Sigmoid colon (tissue), 6 donors: ENCODE measurements at regions not wholly inside any gene's neighbourhood (a gene's known extent, or its start where the extent isn't known, plus 50 kb on each side); places are given as distances from the start of the nearest gene placed in this dataset.

Experiments used
- DNase-seq: peaks from one replicate; pipeline ENCODE4 v3.0.0-alpha.2; 2019
- H3K27ac ChIP-seq, 4 donors: fragments of 200-600 bp; sonication (generic); one replicate each; pipeline ENCODE4 v1.5.1; 2016 to 2019; ENCODE audit warnings: mild to moderate bottlenecking in 1 of 4
- H3K27me3 ChIP-seq, 3 donors: fragments of 200-600 bp; sonication (generic); one replicate each; pipeline ENCODE4 v1.5.1; 2019; ENCODE audit warnings: mild to moderate bottlenecking in 1 of 3
- H3K36me3 ChIP-seq, 4 donors: fragments of 200-600 bp; sonication (generic); one replicate each; pipeline ENCODE4 v1.5.1; 2016 to 2019
- H3K4me1 ChIP-seq, 4 donors: fragments of 200-600 bp; sonication (generic); one replicate each; pipeline ENCODE4 v1.5.1; 2017 to 2019
- H3K4me3 ChIP-seq, 4 donors: fragments of 200-600 bp; sonication (generic); one replicate each; pipeline ENCODE4 v1.5.1; 2017 to 2019; ENCODE audit warnings: mild to moderate bottlenecking in 2 of 4, moderate library complexity in 1 of 4
- H3K9me3 ChIP-seq, 4 donors: fragments of 200-600 bp in 3 of 4; sonication (generic) in 3 of 4; one replicate each; pipeline versions ENCODE4 v1.5.1 to v1.6.1; 2013 to 2019
- EP300 ChIP-seq, 4 donors: sonication (generic); formaldehyde crosslinking; IDR thresholded peaks; one replicate each; pipeline ENCODE4 v1.6.1; 2017; ENCODE audit warnings: antibody characterized with exemption in 4 of 4
- POLR2A ChIP-seq, 2 donors: fragments of 450-650 bp; IDR thresholded peaks; one replicate each; pipeline ENCODE4 v1.6.1; 2016; ENCODE audit warnings: antibody characterized with exemption in 2 of 2, mild to moderate bottlenecking in 2 of 2, moderate library complexity in 2 of 2
- POLR2AphosphoS5 ChIP-seq, 4 donors: sonication (generic); formaldehyde crosslinking; IDR thresholded peaks; one replicate each; pipeline ENCODE4 v1.6.1; 2017; ENCODE audit warnings: antibody characterized with exemption in 4 of 4
- WGBS, 2 donors: extraction: QIAGEN DNeasy Blood & Tissue Kit; methylation state at CpG; one replicate each; pipeline ENCODE4 v1.1.7; 2013; 5-methylcytosine and 5-hydroxymethylcytosine counted together
- intact Hi-C: fragments of 100-400 bp; cut with DNase I; formaldehyde crosslinking; loops from one replicate; pipeline ENCODE4 v1.15.1; 2023
- TF ChIP-seq, protein P1 (sequence below), 4 experiments: fragments of 450-650 bp in 3 of 4; fragments of 200-600 bp in 1 of 4; IDR thresholded peaks; one replicate each; pipeline ENCODE4 v1.5.1; 2016 to 2019; ENCODE audit warnings: antibody characterized with exemption in 4 of 4, mild to moderate bottlenecking in 3 of 4, moderate library complexity in 2 of 4
- donor health status: healthy with polysubstance abuse.
- donor health status: healthy.

DNA sequence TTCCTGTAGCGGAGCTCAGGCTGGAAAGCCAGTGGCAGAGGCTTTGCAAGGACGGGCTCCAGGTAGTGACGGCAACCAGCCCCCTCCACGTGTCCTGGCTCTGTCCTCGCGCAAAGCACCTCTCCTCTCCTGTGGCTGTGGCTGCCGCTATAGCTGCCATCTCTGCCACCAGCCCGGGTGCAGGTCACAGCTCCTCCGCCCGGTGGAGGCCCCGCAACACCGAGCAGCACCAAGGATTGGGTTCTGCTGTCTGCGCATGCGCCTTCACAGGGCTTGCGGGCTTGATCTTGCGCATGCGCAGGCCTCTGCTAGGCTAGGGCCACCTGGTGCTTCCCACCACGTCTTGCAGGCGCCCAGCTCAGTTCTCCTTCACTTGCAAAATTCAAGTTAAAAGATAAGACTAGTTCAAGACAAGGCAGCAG, 625.4 kb downstream of the QKI start:
- no peaks in the 10 kb centered on the region for H3K27me3 ChIP-seq
- TF ChIP-seq POLR2A (IDR thresholded peaks at IDR 0.05) (no peak), POLR2AphosphoS5 (IDR thresholded peaks at IDR 0.05) (no peak), EP300 (IDR thresholded peaks at IDR 0.05) (no peak)
- TF ChIP-seq, protein P1, sequence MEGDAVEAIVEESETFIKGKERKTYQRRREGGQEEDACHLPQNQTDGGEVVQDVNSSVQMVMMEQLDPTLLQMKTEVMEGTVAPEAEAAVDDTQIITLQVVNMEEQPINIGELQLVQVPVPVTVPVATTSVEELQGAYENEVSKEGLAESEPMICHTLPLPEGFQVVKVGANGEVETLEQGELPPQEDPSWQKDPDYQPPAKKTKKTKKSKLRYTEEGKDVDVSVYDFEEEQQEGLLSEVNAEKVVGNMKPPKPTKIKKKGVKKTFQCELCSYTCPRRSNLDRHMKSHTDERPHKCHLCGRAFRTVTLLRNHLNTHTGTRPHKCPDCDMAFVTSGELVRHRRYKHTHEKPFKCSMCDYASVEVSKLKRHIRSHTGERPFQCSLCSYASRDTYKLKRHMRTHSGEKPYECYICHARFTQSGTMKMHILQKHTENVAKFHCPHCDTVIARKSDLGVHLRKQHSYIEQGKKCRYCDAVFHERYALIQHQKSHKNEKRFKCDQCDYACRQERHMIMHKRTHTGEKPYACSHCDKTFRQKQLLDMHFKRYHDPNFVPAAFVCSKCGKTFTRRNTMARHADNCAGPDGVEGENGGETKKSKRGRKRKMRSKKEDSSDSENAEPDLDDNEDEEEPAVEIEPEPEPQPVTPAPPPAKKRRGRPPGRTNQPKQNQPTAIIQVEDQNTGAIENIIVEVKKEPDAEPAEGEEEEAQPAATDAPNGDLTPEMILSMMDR (IDR thresholded peaks at IDR 0.05): no peak
- 82 to 86% methylated on average over 19 of the region's 19 CpGs for WGBS, 2 donors
- H3K36me3 ChIP-seq: no peaks in the 10 kb centered on the region
- no peaks in the 10 kb centered on the region for H3K4me1 ChIP-seq
- peak overlapping the region in 1 of 4 donors; percentile 16 for H3K4me3 ChIP-seq
- intact Hi-C loops: no loop called here
- no peak overlapping the region for H3K27ac ChIP-seq
- H3K9me3 ChIP-seq: no peaks in the 10 kb centered on the region
- peak; percentile 70 for DNase-seq

DNA sequence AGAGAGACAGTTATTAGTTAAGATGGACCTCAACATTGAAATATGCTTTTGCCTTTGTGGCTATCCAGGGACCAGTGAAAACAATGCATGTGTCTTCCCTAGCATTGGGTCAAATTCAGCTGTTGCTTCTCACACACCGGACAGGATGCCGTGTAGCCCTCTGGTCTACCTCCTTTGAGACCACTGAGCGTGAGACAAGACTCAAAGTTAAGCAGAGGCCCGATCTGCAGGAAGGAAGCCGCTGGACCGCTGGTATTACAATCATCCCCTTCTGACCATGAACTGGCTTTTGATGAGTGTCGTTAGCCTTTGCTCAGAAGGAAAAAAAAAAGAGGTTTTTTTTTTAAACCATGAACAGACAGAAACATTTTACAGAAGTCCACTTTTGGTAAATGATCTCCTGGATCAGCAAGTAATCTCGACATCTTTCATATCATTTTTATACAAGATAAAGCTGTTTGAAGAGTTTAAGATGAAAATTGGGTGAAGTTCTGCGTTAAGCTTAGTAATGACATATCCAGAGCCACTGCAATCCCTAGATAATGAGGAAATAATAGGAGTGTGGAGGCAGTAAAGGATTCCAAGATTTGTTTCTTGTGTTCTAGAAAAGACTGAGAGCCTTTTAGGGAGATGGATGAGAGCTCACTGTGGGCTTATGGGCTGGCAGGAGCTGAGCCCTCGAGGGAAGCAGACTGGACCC, 622.8 kb downstream of the QKI start:
- DNase-seq: no peak
- Histone ChIP-seq H3K4me3 (no peak overlapping the region), H3K27ac (no peak overlapping the region), H3K27me3 (no peaks in the 10 kb centered on the region), H3K4me1 (no peaks in the 10 kb centered on the region), H3K36me3 (no peaks in the 10 kb centered on the region), H3K9me3 (no peaks in the 10 kb centered on the region)
- WGBS, 2 donors: 67 to 70% methylated on average over 10 of the region's 10 CpGs
- intact Hi-C loops: no loop called here
- TF ChIP-seq EP300 (IDR thresholded peaks at IDR 0.05) (no peak), POLR2AphosphoS5 (IDR thresholded peaks at IDR 0.05) (no peak), POLR2A (IDR thresholded peaks at IDR 0.05) (no peak)
- TF ChIP-seq, protein P1 (IDR thresholded peaks at IDR 0.05): no peak

DNA sequence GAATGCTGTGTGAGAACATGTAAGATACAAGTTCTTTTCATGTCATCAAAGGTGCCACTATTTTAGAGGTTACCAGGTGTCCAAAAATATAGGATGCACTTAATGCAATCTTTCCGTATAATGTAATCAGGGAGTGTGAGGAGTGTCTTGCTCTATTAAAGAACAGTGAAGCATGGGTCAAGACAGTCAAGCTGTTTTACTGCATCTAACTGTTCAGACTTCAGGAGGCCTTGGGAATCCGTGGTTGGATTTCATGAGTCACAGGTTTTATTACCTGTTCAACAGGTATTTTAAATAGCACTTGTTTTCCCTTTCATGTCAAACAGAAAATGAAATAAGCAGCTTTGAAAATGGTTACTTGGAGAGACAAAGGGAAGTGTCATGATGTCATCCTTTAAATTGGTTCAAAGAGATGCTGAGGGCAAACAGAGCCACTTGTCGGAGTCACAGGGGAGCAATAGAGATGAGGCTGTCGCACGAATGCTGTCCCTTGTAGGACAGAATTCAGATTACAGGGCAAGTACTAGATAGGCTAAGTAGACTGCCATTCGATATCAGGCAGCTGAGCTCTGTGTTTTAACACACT, 621.5 kb downstream of the QKI start:
- DNase-seq: no peak
- Histone ChIP-seq H3K4me1 (no peaks in the 10 kb centered on the region), H3K27me3 (no peaks in the 10 kb centered on the region), H3K36me3 (no peaks in the 10 kb centered on the region), H3K27ac (no peak overlapping the region), H3K9me3 (no peaks in the 10 kb centered on the region), H3K4me3 (no peak overlapping the region)
- 46 to 65% methylated on average over 6 of the region's 6 CpGs for WGBS, 2 donors
- intact Hi-C loops: no loop called here
- TF ChIP-seq EP300 (IDR thresholded peaks at IDR 0.05) (no peak), POLR2A (IDR thresholded peaks at IDR 0.05) (no peak)

DNA sequence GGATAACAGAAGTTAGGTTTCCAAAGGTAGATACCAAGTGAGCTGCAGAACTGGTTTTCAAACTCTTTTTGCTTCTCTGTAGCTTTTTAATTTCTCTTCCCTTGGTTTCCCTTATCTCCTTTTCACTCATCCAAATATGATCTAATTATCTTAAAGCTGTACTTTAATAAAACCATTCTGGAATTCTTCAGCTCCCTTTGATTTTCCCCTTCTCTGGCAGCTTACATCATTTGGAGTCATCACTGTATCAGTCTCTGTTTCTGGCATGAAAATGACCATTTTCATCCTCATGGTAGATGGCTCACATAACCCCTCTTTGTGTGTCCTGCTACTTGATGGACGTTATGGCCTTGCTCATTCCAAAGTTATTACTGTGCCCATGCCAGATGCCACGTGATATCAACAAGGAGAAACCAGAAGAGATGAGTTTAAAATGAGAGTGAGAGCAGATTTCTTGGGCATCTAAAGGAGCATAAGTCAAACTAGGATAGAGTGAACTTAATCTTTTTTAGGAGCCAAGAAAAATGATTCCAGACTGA, 620.2 kb downstream of the QKI start:
- H3K4me3 ChIP-seq: no peak overlapping the region
- TF ChIP-seq POLR2AphosphoS5 (IDR thresholded peaks at IDR 0.05) (no peak), POLR2A (IDR thresholded peaks at IDR 0.05) (no peak), EP300 (IDR thresholded peaks at IDR 0.05) (no peak)
- TF ChIP-seq, protein P1 (IDR thresholded peaks at IDR 0.05): no peak
- H3K36me3 ChIP-seq: no peaks in the 10 kb centered on the region
- H3K9me3 ChIP-seq: no peaks in the 10 kb centered on the region
- no peaks in the 10 kb centered on the region for H3K27me3 ChIP-seq
- WGBS, 2 donors: 14 to 50% methylated on average over 2 of the region's 2 CpGs
- DNase-seq: no peak
- intact Hi-C loops: no loop called here
- H3K27ac ChIP-seq: no peak overlapping the region
- H3K4me1 ChIP-seq: no peaks in the 10 kb centered on the region

DNA sequence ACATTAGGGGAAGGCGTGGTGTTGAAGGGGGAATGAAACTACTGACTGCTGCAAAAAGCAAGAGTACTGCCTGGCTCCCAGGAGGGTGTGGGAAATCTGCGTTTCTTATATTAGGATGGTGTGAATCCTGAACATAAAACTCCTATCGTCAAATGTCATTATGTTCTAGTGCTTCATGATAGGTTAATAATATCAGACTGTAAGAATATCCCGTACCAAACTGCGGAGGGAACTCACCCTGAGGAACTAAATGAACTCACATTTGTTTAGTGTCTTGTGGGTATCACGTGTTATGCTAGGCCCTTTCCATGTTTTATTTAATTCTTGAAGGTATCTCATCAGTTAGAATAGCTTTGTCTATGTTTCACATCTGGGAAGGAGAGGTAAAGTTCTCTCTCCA, 610.7 kb downstream of the QKI start:
- intact Hi-C loops: no loop called here
- no peaks in the 10 kb centered on the region for H3K9me3 ChIP-seq
- no peak overlapping the region for H3K27ac ChIP-seq
- TF ChIP-seq EP300 (IDR thresholded peaks at IDR 0.05) (no peak), POLR2A (IDR thresholded peaks at IDR 0.05) (no peak), POLR2AphosphoS5 (IDR thresholded peaks at IDR 0.05) (no peak)
- TF ChIP-seq, protein P1 (IDR thresholded peaks at IDR 0.05): no peak
- no peaks in the 10 kb centered on the region for H3K4me1 ChIP-seq
- DNase-seq: no peak
- H3K36me3 ChIP-seq: no peaks in the 10 kb centered on the region
- no peaks in the 10 kb centered on the region for H3K27me3 ChIP-seq
- no peak overlapping the region for H3K4me3 ChIP-seq
- WGBS, 2 donors: 87 to 88% methylated on average over 6 of the region's 6 CpGs
